ENCODE measurements at regions not wholly inside any gene's neighbourhood (a gene's known extent, or its start where the extent isn't known, plus 50 kb on each side); places are given as distances from the start of the nearest gene placed in this dataset.

DNA sequence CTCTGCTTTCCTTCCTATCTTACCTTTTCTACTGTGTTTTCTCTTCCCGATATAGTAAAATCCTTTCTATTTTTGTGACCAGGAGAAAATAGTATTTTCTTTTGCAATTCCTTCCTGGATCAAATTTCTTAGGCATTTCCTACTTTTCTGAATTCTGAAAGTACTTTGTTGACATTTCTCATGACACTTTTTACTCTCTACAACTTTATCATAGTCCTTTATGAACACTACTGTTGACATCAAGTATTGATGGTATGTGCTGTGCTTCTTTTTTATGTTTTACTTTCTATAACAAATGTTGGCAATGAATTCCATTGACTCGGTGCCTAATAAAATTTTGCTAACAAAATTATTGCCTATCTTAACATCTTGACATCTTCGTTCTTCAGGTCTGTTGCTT, 217.7 kb upstream of the TCF4 start:
- H3K4me3 ChIP-seq (ENCODE audit: low read length), result no peak overlapping the region
- no peak for DNase-seq (ENCODE audit: low read depth)
- TF ChIP-seq, protein P1, sequence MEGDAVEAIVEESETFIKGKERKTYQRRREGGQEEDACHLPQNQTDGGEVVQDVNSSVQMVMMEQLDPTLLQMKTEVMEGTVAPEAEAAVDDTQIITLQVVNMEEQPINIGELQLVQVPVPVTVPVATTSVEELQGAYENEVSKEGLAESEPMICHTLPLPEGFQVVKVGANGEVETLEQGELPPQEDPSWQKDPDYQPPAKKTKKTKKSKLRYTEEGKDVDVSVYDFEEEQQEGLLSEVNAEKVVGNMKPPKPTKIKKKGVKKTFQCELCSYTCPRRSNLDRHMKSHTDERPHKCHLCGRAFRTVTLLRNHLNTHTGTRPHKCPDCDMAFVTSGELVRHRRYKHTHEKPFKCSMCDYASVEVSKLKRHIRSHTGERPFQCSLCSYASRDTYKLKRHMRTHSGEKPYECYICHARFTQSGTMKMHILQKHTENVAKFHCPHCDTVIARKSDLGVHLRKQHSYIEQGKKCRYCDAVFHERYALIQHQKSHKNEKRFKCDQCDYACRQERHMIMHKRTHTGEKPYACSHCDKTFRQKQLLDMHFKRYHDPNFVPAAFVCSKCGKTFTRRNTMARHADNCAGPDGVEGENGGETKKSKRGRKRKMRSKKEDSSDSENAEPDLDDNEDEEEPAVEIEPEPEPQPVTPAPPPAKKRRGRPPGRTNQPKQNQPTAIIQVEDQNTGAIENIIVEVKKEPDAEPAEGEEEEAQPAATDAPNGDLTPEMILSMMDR (conservative IDR thresholded peaks at IDR 0.05; ENCODE audit: low read length), result no peak

DNA sequence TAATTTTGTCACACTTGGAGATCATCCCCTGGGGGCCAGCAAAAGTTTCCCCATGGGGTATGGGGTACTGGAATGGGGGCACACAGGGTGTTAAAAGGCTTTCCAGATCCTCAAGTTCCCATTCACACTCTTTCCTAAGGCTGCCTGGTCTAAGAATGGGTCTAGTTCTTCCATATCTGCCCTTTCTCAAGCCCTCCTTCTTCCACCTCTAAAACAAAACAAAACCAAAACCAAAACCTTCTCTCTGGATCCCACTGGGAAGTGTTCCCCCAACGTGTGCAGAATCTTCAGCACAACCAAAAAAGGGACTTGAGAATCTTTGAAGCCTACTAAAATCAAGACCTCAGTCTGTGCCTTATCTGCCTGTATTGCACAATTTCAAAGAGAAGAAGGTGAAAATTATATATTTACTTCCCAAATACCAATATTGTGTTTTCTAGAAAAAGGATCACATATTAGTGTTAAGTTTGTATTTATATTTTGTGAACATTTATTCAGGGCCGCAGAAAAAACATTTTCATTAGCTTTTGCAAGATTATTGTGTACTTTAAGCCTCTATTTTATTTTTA, 207.2 kb upstream of the TCF4 start:
- no peak for DNase-seq (ENCODE audit: low read depth)
- peak overlapping the region; percentile 18 for H3K4me3 ChIP-seq (ENCODE audit: low read length)
- TF ChIP-seq, protein P1 (conservative IDR thresholded peaks at IDR 0.05; ENCODE audit: low read length), result no peak

DNA sequence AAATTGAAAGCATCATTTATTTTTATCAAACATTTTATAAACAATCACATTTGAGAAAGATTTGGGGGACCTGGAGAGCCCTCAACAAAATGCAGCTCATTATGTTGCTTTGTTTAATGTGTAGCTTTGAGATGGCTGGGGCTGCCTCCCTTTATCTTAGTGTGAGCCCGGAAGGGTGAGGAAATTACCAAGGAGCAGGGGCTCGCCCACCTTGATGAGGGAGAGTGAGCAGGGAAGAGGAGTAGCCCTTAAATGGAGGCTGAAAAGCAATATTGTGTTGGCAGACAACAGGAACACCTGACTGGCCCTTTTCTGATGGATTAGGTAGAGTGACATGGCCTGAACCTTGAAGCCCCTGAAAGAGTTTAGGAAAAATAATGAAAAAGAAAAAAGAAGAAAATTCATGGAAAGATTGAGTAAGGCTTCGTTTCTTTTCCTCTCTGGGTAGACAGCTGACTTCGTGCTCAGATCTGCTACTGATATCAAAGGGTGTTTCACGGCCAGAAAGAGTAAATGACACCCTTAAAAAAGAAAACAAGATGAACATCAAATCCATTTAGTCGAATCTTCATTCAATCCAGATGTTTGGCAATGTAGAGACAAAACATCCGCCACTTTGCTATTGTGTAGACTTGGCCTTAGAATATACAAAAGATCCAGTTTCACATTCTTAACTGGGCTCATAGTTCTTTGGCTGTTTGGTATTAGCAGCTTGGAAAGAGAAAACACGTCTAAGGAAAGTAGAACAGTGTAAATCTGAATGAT, 206.5 kb upstream of the TCF4 start:
- TF ChIP-seq, protein P1 (conservative IDR thresholded peaks at IDR 0.05; ENCODE audit: low read length), result no peak
- peak overlapping the region; percentile 18; the same call in 1 of the 2 replicates for H3K4me3 ChIP-seq (ENCODE audit: low read length)
- DNase-seq (ENCODE audit: low read depth), result peak; percentile 66

DNA sequence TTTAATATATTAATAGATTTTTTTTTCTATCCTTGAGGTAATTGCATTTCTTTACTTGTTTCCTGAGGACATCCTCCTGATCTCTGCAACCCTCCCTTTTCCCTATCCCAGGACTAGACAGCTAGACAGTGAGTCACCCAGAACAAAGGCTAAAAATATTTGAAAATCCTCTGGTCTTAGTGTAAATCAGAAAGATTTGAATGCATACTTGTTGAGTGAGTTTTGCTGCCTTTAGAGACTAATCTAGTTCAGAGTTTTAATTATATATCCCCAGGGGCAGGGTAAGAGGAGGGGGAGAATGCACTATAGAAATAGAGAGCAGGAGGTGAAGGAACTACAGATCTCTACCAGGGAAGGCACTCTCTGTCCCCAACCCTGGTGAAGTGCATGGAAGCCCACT, 202.3 kb upstream of the TCF4 start:
- peak; percentile 89 for DNase-seq (ENCODE audit: low read depth)
- H3K4me3 ChIP-seq (ENCODE audit: low read length), result no peak overlapping the region
- TF ChIP-seq, protein P1 (conservative IDR thresholded peaks at IDR 0.05; ENCODE audit: low read length), result no peak

DNA sequence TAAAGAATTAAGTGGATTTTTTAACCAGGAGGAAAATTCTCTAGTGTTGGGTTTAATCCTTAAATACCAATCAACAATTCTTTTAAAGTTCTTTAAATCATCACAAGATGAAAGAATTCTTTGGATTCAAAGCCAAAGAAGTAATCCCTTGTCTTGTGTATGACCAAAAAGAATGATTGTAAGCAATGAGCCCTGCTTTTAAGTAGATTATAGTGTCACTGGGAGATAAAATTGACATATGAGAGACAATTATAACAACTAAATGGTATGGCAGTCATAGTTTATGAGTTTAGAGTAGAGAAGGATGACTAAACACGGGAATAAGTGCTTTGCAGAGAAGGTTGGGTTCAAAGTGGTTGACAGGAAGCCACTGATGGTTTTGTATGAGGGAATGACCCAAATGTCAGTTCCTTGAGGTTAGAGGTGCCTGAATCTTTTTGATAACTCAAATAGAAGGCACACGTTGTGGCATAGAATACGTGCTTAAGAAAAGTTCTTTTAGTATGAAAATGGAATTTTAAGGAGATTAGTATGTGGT, 199.6 kb upstream of the TCF4 start:
- DNase-seq (ENCODE audit: low read depth), result no peak
- no peak overlapping the region for H3K4me3 ChIP-seq (ENCODE audit: low read length)
- TF ChIP-seq, protein P1 (conservative IDR thresholded peaks at IDR 0.05; ENCODE audit: low read length), result no peak

DNA sequence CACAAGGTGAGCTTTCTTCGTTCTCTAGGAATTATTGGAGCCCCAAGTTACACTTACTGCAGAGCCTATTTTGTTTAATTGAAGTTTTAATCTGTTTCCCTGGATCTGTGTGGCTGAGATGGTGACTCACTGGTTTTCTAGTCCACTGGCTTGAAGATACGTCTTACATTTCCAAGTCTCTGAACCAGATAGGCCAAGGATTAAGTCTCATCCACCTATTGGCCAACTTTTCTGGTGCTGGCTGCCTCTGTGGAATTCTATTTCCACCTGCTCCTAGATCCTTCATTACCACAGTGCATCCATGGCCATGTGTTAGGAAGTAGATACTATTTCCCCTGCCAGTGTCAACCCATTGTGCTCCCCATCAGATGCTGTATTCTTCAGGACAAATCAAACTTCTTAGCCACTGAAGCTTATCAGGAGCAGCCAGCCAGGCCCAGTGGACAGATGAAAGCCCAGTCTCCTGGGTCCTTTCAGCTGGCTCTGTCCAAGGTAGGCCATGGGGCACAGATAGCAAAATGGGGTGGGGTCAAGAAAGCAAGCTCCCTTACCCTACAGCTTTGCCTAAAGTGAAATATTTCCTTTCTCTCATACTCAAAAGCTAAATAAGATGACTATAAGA, 198.8 kb upstream of the TCF4 start:
- no peak overlapping the region for H3K4me3 ChIP-seq (ENCODE audit: low read length)
- peak; percentile 36 for DNase-seq (ENCODE audit: low read depth)

More for the DNA sequence above, 198.8 kb upstream of the TCF4 start:
- TF ChIP-seq, protein P1 (conservative IDR thresholded peaks at IDR 0.05; ENCODE audit: low read length), result no peak
